GM06990 (cell line): ENCODE measurements at regions not wholly inside any gene's neighbourhood (a gene's known extent, or its start where the extent isn't known, plus 50 kb on each side); places are given as distances from the start of the nearest gene placed in this dataset.

Source experiments
- DNase-seq: peaks from one replicate; pipeline ENCODE4 v3.0.0-alpha.2; 2011; ENCODE audit not compliant: insufficient read length; ENCODE audit errors: extremely low read depth
- H3K27me3 ChIP-seq: replicated peaks from 2 replicates; pipeline ENCODE4 v1.6.0; 2011; ENCODE audit warnings: low read length; ENCODE audit not compliant: control insufficient read depth, insufficient read depth
- H3K36me3 ChIP-seq: 2 replicates; pipeline ENCODE4 v1.5.1; 2011; ENCODE audit warnings: low read length; ENCODE audit not compliant: control insufficient read depth, insufficient read depth
- H3K4me3 ChIP-seq: replicated peaks from 2 replicates; pipeline ENCODE4 v1.5.1; 2011; ENCODE audit warnings: low read depth, mild to moderate bottlenecking, control low read depth, low read length
- CTCF ChIP-seq: IDR thresholded peaks from 2 replicates; pipeline ENCODE4 v1.5.1; 2011; ENCODE audit warnings: low read length, control low read depth, mild to moderate bottlenecking, inconsistent platforms; ENCODE audit not compliant: insufficient read depth, poor library complexity, severe bottlenecking

- Histone ChIP-seq H3K27me3 (no peaks in the 10 kb centered on the region), H3K4me3 (no peak overlapping the region), H3K36me3 (no peaks in the 10 kb centered on the region)
- TF ChIP-seq CTCF, result no peak
- DNase-seq, result no peak
Observed at GRCh38 chr21:23475281-23476219, 2131.7 kb downstream of the MRPL39 start.

GRCh38 chr21:23471877-23472276 lies 2135.4 kb downstream of the MRPL39 start:
- Histone ChIP-seq H3K4me3 (no peak overlapping the region), H3K36me3 (no peaks in the 10 kb centered on the region), H3K27me3 (no peaks in the 10 kb centered on the region)
- no peak for DNase-seq
- TF ChIP-seq CTCF, result no peak

DNA sequence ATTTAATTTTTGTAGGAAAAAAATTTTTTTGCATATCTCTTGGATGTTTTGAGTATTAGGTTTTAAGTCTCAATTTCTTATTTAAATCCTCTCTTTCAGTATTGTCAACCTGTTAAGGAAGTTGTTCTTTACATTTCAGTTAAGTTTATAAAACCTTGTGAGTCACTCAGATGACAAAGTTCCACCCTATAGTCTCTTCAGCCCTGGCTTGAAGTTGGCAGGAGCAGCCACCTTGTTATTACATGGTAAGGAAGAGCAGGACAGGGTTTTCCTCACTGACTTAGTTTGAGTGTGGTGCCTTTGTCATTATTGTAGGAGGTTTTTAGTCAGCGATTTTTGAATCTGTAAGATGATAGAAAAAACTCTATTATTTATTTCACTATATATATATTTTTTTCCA lies 2143.9 kb downstream of the MRPL39 start:
- no peak for DNase-seq
- TF ChIP-seq CTCF, result no peak
- H3K27me3 ChIP-seq, result no peaks in the 10 kb centered on the region
- H3K4me3 ChIP-seq, result no peak overlapping the region
- H3K36me3 ChIP-seq, result no peaks in the 10 kb centered on the region

DNA sequence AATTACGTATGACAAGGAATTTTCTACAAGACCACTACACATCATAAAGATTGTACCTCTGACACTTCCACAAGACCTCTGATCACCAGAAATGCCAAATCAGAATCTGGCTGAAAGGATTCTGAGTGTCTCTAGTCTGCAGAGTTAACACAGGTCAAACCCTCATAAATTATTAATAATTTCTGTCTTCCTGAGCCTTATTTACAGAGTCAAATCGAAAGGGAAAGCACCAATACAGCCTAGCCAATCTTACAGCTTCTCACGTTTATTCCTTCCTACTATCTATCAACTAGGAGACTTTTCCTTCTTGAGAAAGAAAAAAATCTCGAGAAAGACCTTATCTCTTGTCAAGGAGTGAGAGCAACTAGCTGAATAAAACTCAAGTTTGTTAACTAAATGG lies 2151.6 kb downstream of the MRPL39 start:
- no peak for TF ChIP-seq CTCF
- DNase-seq, result no peak
- Histone ChIP-seq H3K4me3 (no peak overlapping the region), H3K27me3 (no peaks in the 10 kb centered on the region), H3K36me3 (no peaks in the 10 kb centered on the region)

DNA sequence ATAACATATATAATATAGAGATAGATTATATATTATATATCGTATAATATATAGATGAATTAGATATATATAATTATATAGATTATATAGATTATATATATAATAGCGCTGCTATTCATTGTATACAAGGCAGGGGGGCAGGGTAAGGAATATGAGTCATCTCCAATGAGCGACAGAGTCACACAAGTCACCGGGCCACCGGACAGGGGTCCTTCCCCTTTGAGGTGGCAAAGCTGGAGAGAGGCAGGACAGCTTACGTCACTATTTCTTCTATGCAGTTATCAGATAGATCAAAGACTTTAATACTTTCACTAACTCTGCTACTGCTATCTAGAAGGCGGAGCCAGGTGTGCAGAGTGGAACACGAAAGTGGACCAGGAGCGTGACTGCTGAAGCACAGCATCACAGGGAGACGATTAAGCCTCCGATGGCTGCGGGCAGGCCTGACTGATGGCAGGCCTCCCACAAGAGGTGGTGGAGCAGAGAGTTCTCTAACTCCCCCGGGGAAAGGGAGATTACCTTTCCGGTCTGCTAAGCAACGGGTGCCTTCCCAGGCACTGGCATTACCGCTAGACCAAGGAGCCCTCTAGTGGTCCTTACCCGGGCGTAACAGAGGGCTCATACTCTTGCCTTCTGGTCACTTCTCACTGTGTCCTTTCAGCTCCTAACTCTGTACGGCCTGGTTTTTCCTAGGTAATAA lies 2154.7 kb downstream of the MRPL39 start:
- no peak for DNase-seq
- no peaks in the 10 kb centered on the region for H3K27me3 ChIP-seq
- no peaks in the 10 kb centered on the region for H3K36me3 ChIP-seq
- TF ChIP-seq CTCF, result no peak
- H3K4me3 ChIP-seq, result no peak overlapping the region
